HEK293 (cell line): ENCODE measurements at regions not wholly inside any gene's neighbourhood (a gene's known extent, or its start where the extent isn't known, plus 50 kb on each side); places are given as distances from the start of the nearest gene placed in this dataset.

ENCODE experiments used
- CTCF ChIA-PET: fragments of 350-600 bp; formaldehyde crosslinking; extraction: SDS; loops from one replicate; lab custom pipeline; 2021; ENCODE audit warnings: antibody characterized with exemption; lab: Yijun Ruan, JAX
- POLR2A ChIA-PET: fragments of 300-600 bp; formaldehyde crosslinking; extraction: SDS; loops from one replicate; lab custom pipeline; 2020; ENCODE audit warnings: antibody characterized with exemption, inconsistent platforms; lab: Yijun Ruan, JAX
- H3K27ac ChIP-seq: fragments of 200-500 bp; sonication (Bioruptor generic); 2 replicates; pipeline ENCODE4 v1.5.1; 2014; ENCODE audit warnings: low read depth, low read length, control low read depth, inconsistent platforms; ENCODE audit errors: extremely low read depth
- H3K36me3 ChIP-seq, 2 experiments: fragments of 200-500 bp in 1 of 2; sonication (Bioruptor generic) in 1 of 2; 1 replicate in 1 of 2; 2 replicates in 1 of 2; pipeline ENCODE4 v1.5.1; 2014 to 2017; ENCODE audit warnings: inconsistent platforms in 2 of 2, low read length in 2 of 2; ENCODE audit not compliant: control insufficient read depth in 2 of 2, insufficient read depth in 1 of 2
- H3K4me1 ChIP-seq: fragments of 200-500 bp; sonication (Bioruptor generic); 2 replicates; pipeline ENCODE4 v1.5.1; 2014; ENCODE audit warnings: mild to moderate bottlenecking, low read length, inconsistent platforms; ENCODE audit not compliant: control insufficient read depth, insufficient read depth
- H3K4me3 ChIP-seq: 2 replicates; pipeline ENCODE4 v1.5.1; 2011; ENCODE audit warnings: low read depth, mild to moderate bottlenecking, control low read depth, low read length, moderate library complexity
- H3K9me3 ChIP-seq: fragments of 200-500 bp; sonication (Bioruptor generic); 2 replicates; pipeline ENCODE4 v1.5.1; 2014; ENCODE audit warnings: low read depth, low read length, inconsistent platforms; ENCODE audit not compliant: control insufficient read depth, insufficient read depth
- BCL11A ChIP-seq: fragments of 450-650 bp; formaldehyde crosslinking; IDR thresholded peaks from 2 replicates; pipeline ENCODE4 v1.5.1; 2016; ENCODE audit warnings: low read depth, missing biosample characterization, missing genetic modification characterization
- IKZF3 ChIP-seq: fragments of 450-650 bp; IDR thresholded peaks from 2 replicates; pipeline ENCODE4 v1.5.0; 2018; ENCODE audit warnings: missing biosample characterization, mild to moderate bottlenecking, missing genetic modification characterization, moderate library complexity
- ZFP3 ChIP-seq: fragments of 450-650 bp; formaldehyde crosslinking; IDR thresholded peaks from 2 replicates; pipeline ENCODE4 v1.5.1; 2016; ENCODE audit warnings: low read depth, missing biosample characterization, missing genetic modification characterization
- ZFP69B ChIP-seq: fragments of 450-650 bp; formaldehyde crosslinking; IDR thresholded peaks from 2 replicates; pipeline ENCODE4 v1.5.1; 2016; ENCODE audit warnings: missing biosample characterization, missing genetic modification characterization
- ZNF404 ChIP-seq: fragments of 450-650 bp; formaldehyde crosslinking; IDR thresholded peaks from 2 replicates; pipeline ENCODE4 v1.5.1; 2017; ENCODE audit warnings: missing biosample characterization, missing genetic modification characterization
- ZNF555 ChIP-seq: fragments of 450-650 bp; formaldehyde crosslinking; conservative IDR thresholded peaks from 2 replicates; pipeline ENCODE4 v1.5.1; 2017; ENCODE audit warnings: missing biosample characterization, mild to moderate bottlenecking, missing genetic modification characterization, inconsistent platforms
- ZNF600 ChIP-seq: fragments of 450-650 bp; formaldehyde crosslinking; IDR thresholded peaks from 2 replicates; pipeline ENCODE4 v1.5.1; 2016; ENCODE audit warnings: missing biosample characterization, missing genetic modification characterization
- ZNF621 ChIP-seq: fragments of 450-650 bp; formaldehyde crosslinking; IDR thresholded peaks from 2 replicates; pipeline ENCODE4 v1.5.1; 2017; ENCODE audit warnings: missing biosample characterization, missing genetic modification characterization
- ZNF624 ChIP-seq: fragments of 450-650 bp; formaldehyde crosslinking; IDR thresholded peaks from 2 replicates; pipeline ENCODE4 v1.5.1; 2017; ENCODE audit warnings: missing biosample characterization, missing genetic modification characterization
- TF ChIP-seq, protein P1 (sequence below): fragments of 450-650 bp; formaldehyde crosslinking; conservative IDR thresholded peaks from 2 replicates; pipeline ENCODE4 v1.5.1; 2016; ENCODE audit warnings: low read depth, missing biosample characterization, missing genetic modification characterization
- TF ChIP-seq, protein P2 (sequence below): fragments of 450-650 bp; formaldehyde crosslinking; IDR thresholded peaks from 2 replicates; pipeline ENCODE4 v1.5.1; 2016; ENCODE audit warnings: missing biosample characterization, missing genetic modification characterization
- TF ChIP-seq, protein P3 (sequence below): sonication (generic); formaldehyde crosslinking; IDR thresholded peaks from 2 replicates; pipeline ENCODE4 v1.8.1; 2022; ENCODE audit warnings: mild to moderate bottlenecking, moderate library complexity, missing genetic modification reagents
- TF ChIP-seq, protein P4 (sequence below): fragments of 450-650 bp; formaldehyde crosslinking; IDR thresholded peaks from 2 replicates; pipeline ENCODE4 v1.5.1; 2016; ENCODE audit warnings: missing biosample characterization, missing genetic modification characterization
- TF ChIP-seq, protein P5 (sequence below): fragments of 450-650 bp; formaldehyde crosslinking; IDR thresholded peaks from 2 replicates; pipeline ENCODE4 v1.5.1; 2017; ENCODE audit warnings: missing biosample characterization, missing genetic modification characterization
- TF ChIP-seq, protein P6 (sequence below): fragments of 450-650 bp; formaldehyde crosslinking; IDR thresholded peaks from 2 replicates; pipeline ENCODE4; 2016; ENCODE audit warnings: missing biosample characterization, missing genetic modification characterization

DNA sequence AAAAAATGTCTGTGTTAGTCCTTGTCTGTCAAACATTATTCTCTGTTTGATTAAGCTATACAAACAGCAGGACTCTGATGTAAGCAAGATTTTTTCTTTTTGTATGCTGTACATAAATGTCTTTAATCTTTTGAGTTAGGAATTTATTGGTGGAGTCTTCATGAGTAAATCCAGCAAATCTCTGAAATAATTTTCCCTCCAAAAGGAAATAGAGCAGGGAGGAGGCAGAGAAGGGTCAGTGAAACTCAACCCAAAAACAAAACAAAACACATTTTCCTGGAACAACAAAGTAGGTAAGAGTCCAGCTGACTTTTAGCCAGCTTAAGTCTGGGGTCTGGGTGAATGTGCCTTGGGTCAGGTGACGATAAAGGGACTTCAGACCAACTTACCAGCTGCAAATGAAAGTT is 113.7 kb downstream of the FOXA2 start:
- H3K4me1 ChIP-seq: peaks cover 7% of the 10 kb centered on the region
- no peak overlapping the region for H3K4me3 ChIP-seq
- POLR2A ChIA-PET: no interaction called here
- no peaks in the 10 kb centered on the region for H3K9me3 ChIP-seq
- H3K36me3 ChIP-seq: no peaks in the 10 kb centered on the region
- no peak overlapping the region for H3K27ac ChIP-seq
- no peak for TF ChIP-seq ZFP3 (tag by site-specific recombination)
- TF ChIP-seq ZNF404 (tag by site-specific recombination): no peak
- no peak for TF ChIP-seq ZNF621 (tag by site-specific recombination)
- no peak for TF ChIP-seq ZFP69B (tag by site-specific recombination)
- TF ChIP-seq BCL11A (tag by site-specific recombination): no peak
- TF ChIP-seq ZNF555 (tag by site-specific recombination): no peak
- TF ChIP-seq IKZF3: no peak
- TF ChIP-seq, protein P1, sequence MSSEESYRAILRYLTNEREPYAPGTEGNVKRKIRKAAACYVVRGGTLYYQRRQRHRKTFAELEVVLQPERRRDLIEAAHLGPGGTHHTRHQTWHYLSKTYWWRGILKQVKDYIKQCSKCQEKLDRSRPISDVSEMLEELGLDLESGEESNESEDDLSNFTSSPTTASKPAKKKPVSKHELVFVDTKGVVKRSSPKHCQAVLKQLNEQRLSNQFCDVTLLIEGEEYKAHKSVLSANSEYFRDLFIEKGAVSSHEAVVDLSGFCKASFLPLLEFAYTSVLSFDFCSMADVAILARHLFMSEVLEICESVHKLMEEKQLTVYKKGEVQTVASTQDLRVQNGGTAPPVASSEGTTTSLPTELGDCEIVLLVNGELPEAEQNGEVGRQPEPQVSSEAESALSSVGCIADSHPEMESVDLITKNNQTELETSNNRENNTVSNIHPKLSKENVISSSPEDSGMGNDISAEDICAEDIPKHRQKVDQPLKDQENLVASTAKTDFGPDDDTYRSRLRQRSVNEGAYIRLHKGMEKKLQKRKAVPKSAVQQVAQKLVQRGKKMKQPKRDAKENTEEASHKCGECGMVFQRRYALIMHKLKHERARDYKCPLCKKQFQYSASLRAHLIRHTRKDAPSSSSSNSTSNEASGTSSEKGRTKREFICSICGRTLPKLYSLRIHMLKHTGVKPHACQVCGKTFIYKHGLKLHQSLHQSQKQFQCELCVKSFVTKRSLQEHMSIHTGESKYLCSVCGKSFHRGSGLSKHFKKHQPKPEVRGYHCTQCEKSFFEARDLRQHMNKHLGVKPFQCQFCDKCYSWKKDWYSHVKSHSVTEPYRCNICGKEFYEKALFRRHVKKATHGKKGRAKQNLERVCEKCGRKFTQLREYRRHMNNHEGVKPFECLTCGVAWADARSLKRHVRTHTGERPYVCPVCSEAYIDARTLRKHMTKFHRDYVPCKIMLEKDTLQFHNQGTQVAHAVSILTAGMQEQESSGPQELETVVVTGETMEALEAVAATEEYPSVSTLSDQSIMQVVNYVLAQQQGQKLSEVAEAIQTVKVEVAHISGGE (tag by site-specific recombination): no peak
- TF ChIP-seq ZNF600 (tag by site-specific recombination): no peak
- TF ChIP-seq, protein P2, sequence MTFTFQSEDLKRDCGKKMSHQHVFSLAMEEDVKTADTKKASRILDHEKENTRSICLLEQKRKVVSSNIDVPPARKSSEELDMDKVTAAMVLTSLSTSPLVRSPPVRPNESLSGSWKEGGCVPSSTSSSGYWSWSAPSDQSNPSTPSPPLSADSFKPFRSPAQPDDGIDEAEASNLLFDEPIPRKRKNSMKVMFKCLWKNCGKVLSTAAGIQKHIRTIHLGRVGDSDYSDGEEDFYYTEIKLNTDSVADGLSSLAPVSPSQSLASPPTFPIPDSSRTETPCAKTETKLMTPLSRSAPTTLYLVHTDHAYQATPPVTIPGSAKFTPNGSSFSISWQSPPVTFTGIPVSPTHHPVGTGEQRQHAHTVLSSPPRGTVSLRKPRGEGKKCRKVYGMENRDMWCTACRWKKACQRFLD (tag by site-specific recombination): no peak
- CTCF ChIA-PET: interaction anchor here (0.6 kb wide), 1 partner anchor 122 kb away, joined by 3 read pairs; no protein-coding TSS in a partner anchor

DNA sequence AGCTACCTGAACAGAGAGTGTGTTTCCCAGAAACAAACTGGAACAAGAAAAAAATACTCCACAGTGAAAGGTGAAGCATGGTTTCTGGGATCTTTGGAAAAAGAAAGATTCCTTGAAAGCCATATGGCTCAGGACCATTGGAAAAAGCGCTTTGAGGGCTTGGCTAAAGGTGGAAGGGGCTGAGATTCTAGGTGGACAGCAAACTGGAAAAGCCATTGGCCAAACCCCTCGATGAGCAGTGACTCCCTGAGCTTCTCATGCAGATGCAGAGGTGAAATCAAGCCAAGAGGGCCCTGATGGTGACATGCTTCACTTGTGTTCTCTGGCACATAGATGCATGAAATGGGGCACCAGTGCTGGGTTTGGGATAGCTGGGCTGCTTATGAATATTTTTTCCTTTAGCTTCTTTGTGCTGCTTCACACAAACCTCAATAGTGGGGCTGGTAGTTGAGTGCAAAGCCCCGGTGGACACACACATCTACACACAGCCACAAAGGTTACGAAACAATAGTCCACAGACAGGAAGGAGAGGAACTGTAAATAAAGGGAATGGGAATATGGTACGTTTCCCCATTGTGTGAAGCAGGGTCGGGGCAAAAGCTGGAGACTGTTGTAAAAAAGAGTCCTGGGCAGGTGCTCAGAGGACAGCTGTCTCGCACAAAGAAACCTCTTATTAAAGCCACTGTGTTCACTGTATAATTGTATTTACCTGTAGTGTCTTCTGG is 117.8 kb downstream of the FOXA2 start:
- no peaks in the 10 kb centered on the region for H3K9me3 ChIP-seq
- POLR2A ChIA-PET: no interaction called here
- no peak overlapping the region for H3K4me3 ChIP-seq
- H3K36me3 ChIP-seq: no peaks in the 10 kb centered on the region
- H3K4me1 ChIP-seq: peaks cover 28% of the 10 kb centered on the region
- CTCF ChIA-PET: interaction anchor here (0.5 to 2.9 kb wide), 2 partner anchors 13 to 895 kb away, joined by 4 to 16 read pairs; no protein-coding TSS in a partner anchor
- no peak overlapping the region for H3K27ac ChIP-seq
- TF ChIP-seq, protein P3, sequence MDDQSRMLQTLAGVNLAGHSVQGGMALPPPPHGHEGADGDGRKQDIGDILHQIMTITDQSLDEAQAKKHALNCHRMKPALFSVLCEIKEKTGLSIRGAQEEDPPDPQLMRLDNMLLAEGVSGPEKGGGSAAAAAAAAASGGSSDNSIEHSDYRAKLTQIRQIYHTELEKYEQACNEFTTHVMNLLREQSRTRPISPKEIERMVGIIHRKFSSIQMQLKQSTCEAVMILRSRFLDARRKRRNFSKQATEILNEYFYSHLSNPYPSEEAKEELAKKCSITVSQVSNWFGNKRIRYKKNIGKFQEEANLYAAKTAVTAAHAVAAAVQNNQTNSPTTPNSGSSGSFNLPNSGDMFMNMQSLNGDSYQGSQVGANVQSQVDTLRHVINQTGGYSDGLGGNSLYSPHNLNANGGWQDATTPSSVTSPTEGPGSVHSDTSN (CRISPR knock-in tag): no peak
- TF ChIP-seq, protein P4, sequence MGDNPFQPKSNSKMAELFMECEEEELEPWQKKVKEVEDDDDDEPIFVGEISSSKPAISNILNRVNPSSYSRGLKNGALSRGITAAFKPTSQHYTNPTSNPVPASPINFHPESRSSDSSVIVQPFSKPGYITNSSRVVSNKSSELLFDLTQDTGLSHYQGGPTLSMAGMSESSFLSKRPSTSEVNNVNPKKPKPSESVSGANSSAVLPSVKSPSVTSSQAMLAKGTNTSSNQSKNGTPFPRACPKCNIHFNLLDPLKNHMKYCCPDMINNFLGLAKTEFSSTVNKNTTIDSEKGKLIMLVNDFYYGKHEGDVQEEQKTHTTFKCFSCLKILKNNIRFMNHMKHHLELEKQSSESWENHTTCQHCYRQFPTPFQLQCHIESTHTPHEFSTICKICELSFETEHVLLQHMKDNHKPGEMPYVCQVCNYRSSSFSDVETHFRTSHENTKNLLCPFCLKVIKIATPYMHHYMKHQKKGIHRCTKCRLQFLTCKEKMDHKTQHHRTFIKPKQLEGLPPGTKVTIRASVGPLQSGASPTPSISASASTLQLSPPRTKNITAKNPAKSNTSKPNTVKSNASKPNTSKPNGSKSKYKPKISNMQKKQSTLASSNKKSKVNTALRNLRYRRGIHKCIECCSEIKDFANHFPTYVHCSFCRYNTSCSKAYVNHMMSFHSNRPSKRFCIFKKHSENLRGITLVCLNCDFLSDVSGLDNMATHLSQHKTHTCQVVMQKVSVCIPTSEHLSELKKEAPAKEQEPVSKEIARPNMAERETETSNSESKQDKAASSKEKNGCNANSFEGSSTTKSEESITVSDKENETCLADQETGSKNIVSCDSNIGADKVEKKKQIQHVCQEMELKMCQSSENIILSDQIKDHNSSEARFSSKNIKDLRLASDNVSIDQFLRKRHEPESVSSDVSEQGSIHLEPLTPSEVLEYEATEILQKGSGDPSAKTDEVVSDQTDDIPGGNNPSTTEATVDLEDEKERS (tag by site-specific recombination): no peak
- TF ChIP-seq ZNF624 (tag by site-specific recombination): no peak
- TF ChIP-seq, protein P5, sequence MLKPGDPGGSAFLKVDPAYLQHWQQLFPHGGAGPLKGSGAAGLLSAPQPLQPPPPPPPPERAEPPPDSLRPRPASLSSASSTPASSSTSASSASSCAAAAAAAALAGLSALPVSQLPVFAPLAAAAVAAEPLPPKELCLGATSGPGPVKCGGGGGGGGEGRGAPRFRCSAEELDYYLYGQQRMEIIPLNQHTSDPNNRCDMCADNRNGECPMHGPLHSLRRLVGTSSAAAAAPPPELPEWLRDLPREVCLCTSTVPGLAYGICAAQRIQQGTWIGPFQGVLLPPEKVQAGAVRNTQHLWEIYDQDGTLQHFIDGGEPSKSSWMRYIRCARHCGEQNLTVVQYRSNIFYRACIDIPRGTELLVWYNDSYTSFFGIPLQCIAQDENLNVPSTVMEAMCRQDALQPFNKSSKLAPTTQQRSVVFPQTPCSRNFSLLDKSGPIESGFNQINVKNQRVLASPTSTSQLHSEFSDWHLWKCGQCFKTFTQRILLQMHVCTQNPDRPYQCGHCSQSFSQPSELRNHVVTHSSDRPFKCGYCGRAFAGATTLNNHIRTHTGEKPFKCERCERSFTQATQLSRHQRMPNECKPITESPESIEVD: no peak
- TF ChIP-seq, protein P6, sequence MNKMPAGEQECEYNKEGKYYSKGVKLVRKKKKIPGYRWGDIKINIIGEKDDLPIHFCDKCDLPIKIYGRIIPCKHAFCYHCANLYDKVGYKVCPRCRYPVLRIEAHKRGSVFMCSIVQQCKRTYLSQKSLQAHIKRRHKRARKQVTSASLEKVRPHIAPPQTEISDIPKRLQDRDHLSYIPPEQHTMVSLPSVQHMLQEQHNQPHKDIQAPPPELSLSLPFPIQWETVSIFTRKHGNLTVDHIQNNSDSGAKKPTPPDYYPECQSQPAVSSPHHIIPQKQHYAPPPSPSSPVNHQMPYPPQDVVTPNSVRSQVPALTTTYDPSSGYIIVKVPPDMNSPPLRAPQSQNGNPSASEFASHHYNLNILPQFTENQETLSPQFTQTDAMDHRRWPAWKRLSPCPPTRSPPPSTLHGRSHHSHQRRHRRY: no peak
- TF ChIP-seq, protein P1 (tag by site-specific recombination): no peak
